ENCODE measurements at regions not wholly inside any gene's neighbourhood (a gene's known extent, or its start where the extent isn't known, plus 50 kb on each side); places are given as distances from the start of the nearest gene placed in this dataset.

- DNase-seq (ENCODE audit: low spot score) (no peak), ATAC-seq (no peak)
- intact Hi-C loops (cut with DNase I) = no loop called here
Measured at GRCh38 chr9:80378669-80379293, 807.0 kb downstream of the TLE4 start.

DNA sequence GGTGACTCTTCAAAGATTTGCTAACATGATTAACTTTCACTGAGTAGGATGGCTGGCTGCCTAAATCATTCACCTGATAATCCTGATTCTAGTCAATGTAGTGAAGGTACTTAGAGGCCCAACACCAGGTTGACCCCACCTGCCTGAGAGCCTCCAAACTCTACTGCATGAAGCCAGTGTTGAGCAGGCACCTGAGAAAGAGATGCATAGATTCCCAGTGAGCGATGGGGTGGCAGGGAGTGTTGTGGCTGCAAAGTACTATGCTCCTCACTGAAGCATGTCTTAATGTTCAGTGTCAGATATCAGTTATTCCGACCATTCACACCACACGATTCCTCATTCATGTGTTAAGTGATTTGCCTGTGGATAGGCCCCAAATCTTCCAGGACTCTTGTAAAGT lies 804.4 kb downstream of the TLE4 start:
- intact Hi-C loops (cut with DNase I) = no loop called here
- DNase-seq (ENCODE audit: low spot score) (no peak), ATAC-seq (no peak)

DNA sequence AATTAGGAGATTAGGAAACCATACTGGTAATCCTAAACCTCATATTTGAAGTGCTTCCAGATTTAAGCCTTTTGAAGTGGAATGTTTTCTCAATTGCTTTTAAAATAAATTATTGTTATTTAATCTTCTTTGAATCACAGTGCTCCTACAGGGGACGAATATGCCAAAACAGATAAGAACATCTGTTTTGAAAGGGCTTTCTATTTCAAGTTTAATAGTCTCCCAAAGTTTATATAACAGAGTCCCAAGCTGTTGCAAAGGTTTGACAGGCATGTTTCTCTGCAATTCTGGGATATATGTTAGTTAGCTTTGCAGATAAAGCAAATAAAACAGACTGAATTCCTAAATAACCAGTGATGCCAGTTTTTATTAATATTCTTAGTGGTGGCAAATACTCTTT lies 803.7 kb downstream of the TLE4 start:
- intact Hi-C loops (cut with DNase I) = no loop called here
- no peak for ATAC-seq
- no peak for DNase-seq (ENCODE audit: low spot score)

DNA sequence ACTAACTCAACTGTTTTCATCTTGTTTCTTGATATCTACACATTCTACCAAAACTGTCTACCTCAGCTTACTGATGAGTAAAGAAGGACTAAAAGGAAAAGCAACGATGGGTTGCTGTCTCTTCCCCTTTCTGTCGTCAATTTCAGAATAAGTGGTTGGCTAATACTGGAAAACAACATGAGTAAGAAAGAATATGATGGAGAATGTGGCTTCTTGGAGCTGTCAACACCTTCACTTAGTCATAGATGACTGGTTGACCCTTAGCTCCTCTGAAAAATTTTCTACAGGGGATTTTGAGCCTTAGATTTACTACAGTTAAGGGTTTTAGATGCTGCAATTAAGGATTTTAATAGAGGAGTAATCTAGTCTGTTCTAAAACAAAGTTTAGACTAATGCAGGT lies 797.9 kb downstream of the TLE4 start:
- ATAC-seq (no peak), DNase-seq (ENCODE audit: low spot score) (no peak)
- intact Hi-C loops (cut with DNase I) = no loop called here

GRCh38 chr9:80366626-80367025 lies 794.9 kb downstream of the TLE4 start:
- ATAC-seq (no peak), DNase-seq (ENCODE audit: low spot score) (no peak)
- intact Hi-C loops (cut with DNase I) = no loop called here

GRCh38 chr9:80359941-80360881 lies 788.4 kb downstream of the TLE4 start:
- DNase-seq (ENCODE audit: low spot score) = no peak
- peak; percentile 42 for ATAC-seq
- intact Hi-C loops (cut with DNase I) = no loop called here

- ATAC-seq (no peak), DNase-seq (ENCODE audit: low spot score) (no peak)
- intact Hi-C loops (cut with DNase I) = no loop called here
Measured at GRCh38 chr9:80359291-80359690, 787.5 kb downstream of the TLE4 start.

GRCh38 chr9:80352967-80353366 lies 781.2 kb downstream of the TLE4 start:
- ATAC-seq = no peak

GRCh38 chr9:80351612-80352011 lies 779.8 kb downstream of the TLE4 start:
- DNase-seq (ENCODE audit: low spot score) = no peak
- intact Hi-C loops (cut with DNase I) = no loop called here
- ATAC-seq = no peak

More at GRCh38 chr9:80352967-80353366, 781.2 kb downstream of the TLE4 start:
- intact Hi-C loops (cut with DNase I) = no loop called here
- no peak for DNase-seq (ENCODE audit: low spot score)

DNA sequence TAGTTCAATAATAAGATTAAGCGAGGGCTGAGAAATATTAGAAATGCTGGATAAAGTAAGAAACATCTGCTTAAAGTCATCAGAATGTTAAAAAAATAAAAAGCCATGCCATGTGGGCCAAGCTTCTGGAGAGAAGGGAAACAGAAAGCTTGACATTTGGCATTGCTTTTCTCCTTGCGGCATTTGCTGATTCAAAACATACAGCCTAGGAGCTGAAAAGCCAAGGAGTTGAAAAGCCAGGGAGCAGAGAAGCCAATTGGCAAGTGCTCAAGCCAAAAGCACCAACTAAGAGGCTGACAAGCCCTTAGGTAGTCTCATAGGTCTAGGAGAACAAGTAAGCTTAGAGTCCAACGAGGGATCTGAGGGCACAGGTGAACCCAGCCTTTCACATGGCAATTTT lies 754.3 kb downstream of the TLE4 start:
- no peak for DNase-seq (ENCODE audit: low spot score)
- ATAC-seq = no peak
- intact Hi-C loops (cut with DNase I) = no loop called here

GRCh38 chr9:80320916-80321315 lies 749.2 kb downstream of the TLE4 start:
- intact Hi-C loops (cut with DNase I) = no loop called here
- ATAC-seq = no peak
- DNase-seq (ENCODE audit: low spot score) = no peak

DNA sequence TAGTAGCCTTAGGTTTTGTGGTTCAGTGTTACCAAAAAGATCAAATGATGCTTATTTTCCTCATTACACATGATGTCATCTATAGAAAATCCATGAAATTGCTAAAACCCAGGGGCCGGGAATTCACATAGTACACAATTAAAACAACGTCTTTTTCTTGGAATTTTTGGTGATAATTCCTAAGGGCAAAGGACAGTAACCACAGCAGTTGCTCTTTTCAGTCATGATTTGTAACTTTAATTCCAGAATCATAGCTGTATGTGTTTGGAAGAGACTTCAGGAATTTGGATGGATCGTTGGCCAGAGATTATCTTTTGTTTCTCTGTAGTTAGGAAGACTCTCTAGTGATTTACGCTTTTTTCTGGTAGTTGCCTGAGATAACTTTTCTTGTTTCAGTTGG lies 748.7 kb downstream of the TLE4 start:
- DNase-seq (ENCODE audit: low spot score) (no peak), ATAC-seq (no peak)
- intact Hi-C loops (cut with DNase I) = no loop called here

- ATAC-seq (no peak), DNase-seq (ENCODE audit: low spot score) (no peak)
- intact Hi-C loops (cut with DNase I) = no loop called here
Measured at GRCh38 chr9:80305136-80305535, 733.4 kb downstream of the TLE4 start.

GRCh38 chr9:80294955-80295354 lies 723.2 kb downstream of the TLE4 start:
- ATAC-seq (no peak), DNase-seq (ENCODE audit: low spot score) (no peak)
- intact Hi-C loops (cut with DNase I) = no loop called here

DNA sequence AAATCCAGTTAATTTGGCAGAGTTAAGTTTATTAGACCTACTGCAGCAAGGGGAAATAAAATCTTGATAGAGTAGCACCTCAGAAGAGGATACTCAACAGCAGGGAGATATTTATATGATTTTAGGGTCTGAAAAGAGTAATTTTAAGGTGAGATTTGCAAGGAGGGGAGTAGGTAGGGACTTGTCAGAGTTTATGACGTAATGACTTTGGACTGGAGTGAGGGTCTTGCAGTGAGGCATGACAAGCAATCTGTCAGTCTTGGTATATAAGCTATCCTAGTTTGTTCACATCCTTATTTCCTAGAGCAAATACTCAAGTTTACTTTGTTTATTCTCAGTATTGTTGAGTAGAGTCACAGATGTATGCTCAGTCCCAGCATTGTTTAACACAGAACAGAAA lies 722.6 kb downstream of the TLE4 start:
- DNase-seq (ENCODE audit: low spot score) = no peak
- intact Hi-C loops (cut with DNase I) = no loop called here
- no peak for ATAC-seq

DNA sequence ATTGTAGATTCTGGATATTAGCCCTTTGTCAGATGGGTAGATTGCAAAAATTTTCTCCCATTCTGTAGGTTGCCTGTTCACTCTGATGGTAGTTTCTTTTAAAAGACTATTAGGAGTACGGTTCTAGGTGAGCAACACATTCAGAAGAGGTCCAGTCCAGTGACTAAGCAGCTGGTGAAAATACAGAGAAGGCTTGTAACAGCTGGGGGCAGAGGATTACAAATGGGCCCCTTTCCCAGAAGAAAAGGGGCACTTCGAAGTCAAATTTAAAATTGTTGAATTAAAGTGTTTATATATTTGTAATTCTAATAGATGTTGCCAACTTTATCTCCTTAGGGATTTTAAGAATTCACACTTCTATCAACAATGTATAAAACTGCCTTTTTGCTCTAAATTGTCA lies 720.5 kb downstream of the TLE4 start:
- DNase-seq (ENCODE audit: low spot score) (no peak), ATAC-seq (no peak)
- intact Hi-C loops (cut with DNase I) = no loop called here

GRCh38 chr9:80285326-80285725 lies 713.6 kb downstream of the TLE4 start:
- DNase-seq (ENCODE audit: low spot score) = no peak
- no peak for ATAC-seq

GRCh38 chr9:80282766-80283165 lies 711.0 kb downstream of the TLE4 start:
- DNase-seq (ENCODE audit: low spot score) = no peak
- no peak for ATAC-seq
- intact Hi-C loops (cut with DNase I) = no loop called here

More at GRCh38 chr9:80285326-80285725, 713.6 kb downstream of the TLE4 start:
- intact Hi-C loops (cut with DNase I) = no loop called here

DNA sequence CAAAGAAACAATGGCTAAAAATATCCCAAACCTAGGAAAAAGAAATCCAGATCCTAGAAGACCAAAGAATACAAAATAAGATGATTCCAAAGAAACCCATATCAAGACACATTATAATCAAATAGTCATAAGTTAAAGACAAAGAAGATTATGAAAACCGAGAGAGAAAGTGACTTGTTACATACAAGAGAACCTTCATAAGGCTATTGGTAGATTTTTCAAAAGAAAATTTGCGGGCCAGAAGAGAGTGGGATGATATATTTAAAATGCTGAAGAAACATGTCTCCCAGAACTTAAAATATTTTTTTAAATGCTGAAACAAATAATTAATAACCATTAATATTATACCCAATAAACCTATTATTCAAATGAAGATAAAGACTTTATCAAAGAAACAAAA lies 687.3 kb downstream of the TLE4 start:
- intact Hi-C loops (cut with DNase I) = no loop called here
- no peak for ATAC-seq
- DNase-seq (ENCODE audit: low spot score) = no peak

DNA sequence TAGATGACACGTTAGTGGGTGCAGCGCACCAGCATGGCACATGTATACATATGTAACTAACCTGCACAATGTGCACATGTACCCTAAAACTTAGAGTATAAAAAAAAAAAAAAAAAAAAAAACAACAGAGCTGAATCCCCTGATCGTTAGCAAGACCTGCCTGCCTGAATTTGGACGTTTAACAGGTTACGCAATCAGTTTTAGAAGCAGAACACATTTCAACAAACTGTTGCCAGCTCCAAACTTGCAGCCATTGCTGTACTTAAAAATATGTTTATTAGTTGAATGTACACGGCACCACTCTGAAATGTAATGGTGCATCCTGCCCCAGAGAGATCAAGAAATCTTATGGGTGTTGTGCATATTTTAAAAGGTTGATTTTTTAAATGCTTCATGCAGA lies 680.0 kb downstream of the TLE4 start:
- ATAC-seq (no peak), DNase-seq (ENCODE audit: low spot score) (no peak)
- intact Hi-C loops (cut with DNase I) = no loop called here

DNA sequence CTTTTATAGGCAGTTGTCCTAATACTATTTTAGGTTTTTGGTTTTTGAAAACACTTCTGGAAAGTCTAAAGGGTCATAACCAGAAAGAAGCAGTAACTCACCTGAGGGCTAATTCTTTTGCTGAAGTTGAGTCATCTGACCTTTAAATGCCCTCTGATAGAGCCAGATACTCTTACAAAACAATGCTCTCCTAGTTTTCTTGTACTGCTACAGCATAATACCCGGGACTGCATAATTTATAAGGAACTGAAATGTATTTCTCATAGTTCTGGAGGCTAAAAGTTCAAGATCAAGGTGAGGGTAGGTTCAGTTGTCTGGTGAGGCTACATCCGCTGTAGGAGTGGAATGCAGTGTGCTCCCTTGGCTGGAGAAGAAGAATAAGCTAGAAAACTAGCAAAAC lies 670.3 kb downstream of the TLE4 start:
- intact Hi-C loops (cut with DNase I) = no loop called here
- no peak for ATAC-seq
- DNase-seq (ENCODE audit: low spot score) = no peak
